ENCODE measurements at regions not wholly inside any gene's neighbourhood (a gene's known extent, or its start where the extent isn't known, plus 50 kb on each side); places are given as distances from the start of the nearest gene placed in this dataset.

DNA sequence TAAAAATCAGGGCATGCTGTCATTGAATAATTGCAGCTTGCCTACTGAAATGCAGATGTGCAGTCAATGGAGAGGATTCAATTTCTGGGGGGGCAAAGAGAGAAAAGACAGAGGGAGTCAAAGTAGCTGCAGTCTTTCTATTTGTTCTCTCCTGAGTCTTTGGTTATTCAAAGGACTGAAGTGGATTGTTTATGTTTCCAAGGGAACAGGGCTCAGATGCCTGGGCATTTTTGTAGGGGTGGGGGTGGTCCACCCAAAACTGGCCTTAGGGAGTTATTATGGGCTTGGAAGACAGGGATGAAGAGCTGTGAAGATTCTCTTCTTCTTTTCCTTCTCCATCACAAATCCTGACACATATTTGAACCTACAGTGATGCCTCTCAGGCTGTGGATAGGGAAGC is 408.8 kb upstream of the DAB1 start:
- Histone ChIP-seq H3K27ac (no peak overlapping the region), H3K27me3 (no peaks in the 10 kb centered on the region), H3K4me3 (no peak overlapping the region), H3K36me3 (no peaks in the 10 kb centered on the region), H3K4me1 (no peaks in the 10 kb centered on the region), H3K9me3 (no peaks in the 10 kb centered on the region)
- DNase-seq, result no peak
- TF ChIP-seq, protein P1, sequence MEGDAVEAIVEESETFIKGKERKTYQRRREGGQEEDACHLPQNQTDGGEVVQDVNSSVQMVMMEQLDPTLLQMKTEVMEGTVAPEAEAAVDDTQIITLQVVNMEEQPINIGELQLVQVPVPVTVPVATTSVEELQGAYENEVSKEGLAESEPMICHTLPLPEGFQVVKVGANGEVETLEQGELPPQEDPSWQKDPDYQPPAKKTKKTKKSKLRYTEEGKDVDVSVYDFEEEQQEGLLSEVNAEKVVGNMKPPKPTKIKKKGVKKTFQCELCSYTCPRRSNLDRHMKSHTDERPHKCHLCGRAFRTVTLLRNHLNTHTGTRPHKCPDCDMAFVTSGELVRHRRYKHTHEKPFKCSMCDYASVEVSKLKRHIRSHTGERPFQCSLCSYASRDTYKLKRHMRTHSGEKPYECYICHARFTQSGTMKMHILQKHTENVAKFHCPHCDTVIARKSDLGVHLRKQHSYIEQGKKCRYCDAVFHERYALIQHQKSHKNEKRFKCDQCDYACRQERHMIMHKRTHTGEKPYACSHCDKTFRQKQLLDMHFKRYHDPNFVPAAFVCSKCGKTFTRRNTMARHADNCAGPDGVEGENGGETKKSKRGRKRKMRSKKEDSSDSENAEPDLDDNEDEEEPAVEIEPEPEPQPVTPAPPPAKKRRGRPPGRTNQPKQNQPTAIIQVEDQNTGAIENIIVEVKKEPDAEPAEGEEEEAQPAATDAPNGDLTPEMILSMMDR (IDR thresholded peaks at IDR 0.05), result no peak
- intact Hi-C loops (cut with DNase I; ENCODE audit: low total_unique reads), result no loop called here

DNA sequence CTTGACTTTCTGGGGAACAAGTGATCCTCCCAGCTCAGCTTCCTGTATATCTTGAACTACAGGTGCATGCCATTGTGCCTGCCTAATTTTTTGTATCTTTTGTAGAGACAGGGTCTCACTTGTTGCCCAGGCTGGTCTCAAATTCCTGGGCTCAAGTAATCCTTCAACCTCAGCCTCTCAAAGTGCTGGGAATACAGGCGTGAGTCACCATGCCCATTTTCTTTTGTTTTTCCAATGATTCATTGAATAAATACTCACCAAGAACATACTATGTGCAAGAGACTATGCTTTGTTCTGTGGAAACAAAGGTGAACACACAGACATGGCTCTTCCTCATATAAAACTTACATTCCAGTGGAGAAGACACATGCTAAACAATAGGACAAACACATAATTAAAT is 407.8 kb upstream of the DAB1 start:
- TF ChIP-seq, protein P1 (IDR thresholded peaks at IDR 0.05), result no peak
- no peak for DNase-seq

DNA sequence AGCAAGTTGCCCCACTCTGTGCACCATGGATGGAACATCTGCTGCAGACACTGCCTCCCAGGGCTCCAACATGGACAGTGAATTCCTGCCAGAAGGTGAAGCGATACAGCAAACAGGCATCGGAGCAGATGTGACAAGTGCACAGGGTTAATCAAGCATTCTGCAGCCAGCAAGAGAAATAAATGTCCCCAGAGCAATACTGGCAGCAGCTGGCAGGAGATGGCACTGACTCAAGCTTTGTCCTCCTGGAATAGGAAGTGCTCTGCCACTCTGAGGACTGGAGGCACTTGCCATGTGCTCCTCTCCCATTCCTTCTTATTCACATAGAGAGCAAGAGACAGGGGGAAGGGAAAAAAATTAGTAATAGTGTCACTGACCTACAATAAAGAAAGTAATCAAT is 402.7 kb upstream of the DAB1 start:
- TF ChIP-seq, protein P1 (IDR thresholded peaks at IDR 0.05), result no peak
- Histone ChIP-seq H3K27me3 (no peaks in the 10 kb centered on the region), H3K27ac (no peak overlapping the region), H3K9me3 (no peaks in the 10 kb centered on the region), H3K4me3 (no peak overlapping the region), H3K36me3 (no peaks in the 10 kb centered on the region), H3K4me1 (no peaks in the 10 kb centered on the region)
- no peak for DNase-seq
- intact Hi-C loops (cut with DNase I; ENCODE audit: low total_unique reads), result no loop called here

More for the DNA sequence above, 407.8 kb upstream of the DAB1 start:
- intact Hi-C loops (cut with DNase I; ENCODE audit: low total_unique reads), result no loop called here
- H3K4me1 ChIP-seq, result no peaks in the 10 kb centered on the region
- H3K4me3 ChIP-seq, result no peak overlapping the region
- no peaks in the 10 kb centered on the region for H3K9me3 ChIP-seq
- no peaks in the 10 kb centered on the region for H3K36me3 ChIP-seq
- H3K27me3 ChIP-seq, result no peaks in the 10 kb centered on the region
- H3K27ac ChIP-seq, result no peak overlapping the region

DNA sequence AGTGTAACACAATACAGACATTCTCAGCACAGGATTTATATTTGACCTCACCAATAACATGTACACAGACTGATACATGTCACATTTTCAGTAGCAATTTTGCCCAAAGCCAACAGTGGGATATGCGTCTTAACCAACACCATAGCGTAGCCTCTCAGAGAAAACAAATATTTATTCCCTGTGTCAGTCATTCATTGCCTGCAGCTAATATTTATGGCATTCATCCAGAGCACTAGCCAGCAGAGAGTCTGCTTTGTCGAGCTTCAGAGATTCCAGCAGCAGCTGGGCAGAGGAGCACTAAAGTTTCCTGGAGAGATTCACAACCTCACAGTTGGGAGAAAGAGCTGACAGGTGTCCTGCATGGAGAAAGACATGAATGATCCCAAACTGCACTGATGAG is 400.7 kb upstream of the DAB1 start:
- intact Hi-C loops (cut with DNase I; ENCODE audit: low total_unique reads), result no loop called here
- Histone ChIP-seq H3K27me3 (no peaks in the 10 kb centered on the region), H3K27ac (no peak overlapping the region), H3K4me3 (no peak overlapping the region), H3K36me3 (no peaks in the 10 kb centered on the region), H3K9me3 (no peaks in the 10 kb centered on the region), H3K4me1 (no peaks in the 10 kb centered on the region)
- no peak for DNase-seq
- TF ChIP-seq, protein P1 (IDR thresholded peaks at IDR 0.05), result no peak

DNA sequence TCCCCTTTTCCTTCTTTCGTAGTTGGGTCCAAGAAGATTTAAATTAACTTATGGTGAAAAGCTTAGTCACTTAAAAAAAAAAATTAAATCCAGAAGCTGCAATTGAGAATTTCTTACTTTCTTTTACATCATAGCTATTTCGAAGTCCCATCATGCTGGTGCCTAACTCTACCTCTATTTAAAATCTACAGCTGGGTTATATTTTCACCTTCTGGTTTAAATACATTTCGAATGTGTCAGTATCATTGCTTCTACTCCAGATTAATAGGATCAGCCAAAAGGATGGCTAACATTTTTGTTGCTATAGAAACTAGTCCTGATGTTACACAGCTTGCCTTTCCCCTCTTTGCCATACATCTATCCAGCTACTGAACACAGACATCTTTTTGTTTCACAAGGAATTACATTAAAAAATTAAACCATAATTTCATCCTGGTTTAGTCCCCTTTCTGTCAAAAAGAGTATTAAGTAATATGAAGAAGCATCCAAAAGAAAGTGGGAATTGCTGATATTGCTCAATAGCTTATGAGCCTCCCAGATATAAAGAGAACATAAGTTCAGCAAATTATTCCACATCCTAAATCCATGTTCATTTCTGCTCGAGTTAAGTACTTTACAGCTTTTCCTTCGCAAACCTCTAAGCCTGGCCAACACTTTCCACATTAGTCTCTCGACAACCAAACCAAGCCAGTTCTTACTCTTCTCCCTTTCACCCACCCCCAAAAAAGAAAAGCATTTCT is 396.7 kb upstream of the DAB1 start:
- H3K9me3 ChIP-seq, result no peaks in the 10 kb centered on the region
- intact Hi-C loops (cut with DNase I; ENCODE audit: low total_unique reads), result no loop called here
- H3K27me3 ChIP-seq, result no peaks in the 10 kb centered on the region
- H3K27ac ChIP-seq, result no peak overlapping the region
- no peaks in the 10 kb centered on the region for H3K36me3 ChIP-seq
- H3K4me3 ChIP-seq, result no peak overlapping the region
- TF ChIP-seq, protein P1 (IDR thresholded peaks at IDR 0.05), result no peak
- DNase-seq, result no peak
- H3K4me1 ChIP-seq, result no peaks in the 10 kb centered on the region

DNA sequence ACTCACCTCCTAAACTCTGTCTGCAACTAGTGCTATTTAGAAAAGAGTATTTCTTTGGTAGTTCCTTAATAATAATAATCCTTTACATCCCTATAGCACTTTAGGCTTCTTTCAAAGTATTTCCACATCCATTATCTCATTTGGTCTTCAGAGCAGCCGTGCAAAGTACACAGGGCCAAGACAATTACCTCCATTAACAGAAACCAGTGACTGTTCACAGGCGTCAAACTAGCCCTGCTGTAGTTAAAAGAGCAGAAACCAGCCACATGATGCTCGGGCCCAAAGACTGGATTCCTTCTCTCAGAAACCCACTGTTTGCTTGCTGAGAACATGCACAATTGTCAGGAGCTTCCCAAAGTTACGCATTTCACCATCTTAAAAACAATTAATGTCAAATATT is 396.0 kb upstream of the DAB1 start:
- intact Hi-C loops (cut with DNase I; ENCODE audit: low total_unique reads), result no loop called here
- TF ChIP-seq, protein P1 (IDR thresholded peaks at IDR 0.05), result no peak
- H3K4me1 ChIP-seq, result no peaks in the 10 kb centered on the region
- H3K9me3 ChIP-seq, result no peaks in the 10 kb centered on the region
- H3K27me3 ChIP-seq, result no peaks in the 10 kb centered on the region
- no peak for DNase-seq
- H3K4me3 ChIP-seq, result no peak overlapping the region
- no peaks in the 10 kb centered on the region for H3K36me3 ChIP-seq
- no peak overlapping the region for H3K27ac ChIP-seq
